ENCODE measurements at regions not wholly inside any gene's neighbourhood (a gene's known extent, or its start where the extent isn't known, plus 50 kb on each side); places are given as distances from the start of the nearest gene placed in this dataset.

- TF ChIP-seq POLR2A (IDR thresholded peaks at IDR 0.05) (no peak), CTCF (IDR thresholded peaks at IDR 0.05) (no peak)
Observed at GRCh38 chr9:13956107-13956506, 357.8 kb downstream of the NFIB start.

All from thyroid gland (tissue), 4 donors.